GM19035 (cell line): ENCODE measurements at regions not wholly inside any gene's neighbourhood (a gene's known extent, or its start where the extent isn't known, plus 50 kb on each side); places are given as distances from the start of the nearest gene placed in this dataset.

Experiments used
- ATAC-seq: cut with Tn5 transposase; IDR thresholded peaks from one replicate; pipeline ENCODE4 v1.9.1; 2021; ENCODE audit not compliant: unreplicated experiment

DNA sequence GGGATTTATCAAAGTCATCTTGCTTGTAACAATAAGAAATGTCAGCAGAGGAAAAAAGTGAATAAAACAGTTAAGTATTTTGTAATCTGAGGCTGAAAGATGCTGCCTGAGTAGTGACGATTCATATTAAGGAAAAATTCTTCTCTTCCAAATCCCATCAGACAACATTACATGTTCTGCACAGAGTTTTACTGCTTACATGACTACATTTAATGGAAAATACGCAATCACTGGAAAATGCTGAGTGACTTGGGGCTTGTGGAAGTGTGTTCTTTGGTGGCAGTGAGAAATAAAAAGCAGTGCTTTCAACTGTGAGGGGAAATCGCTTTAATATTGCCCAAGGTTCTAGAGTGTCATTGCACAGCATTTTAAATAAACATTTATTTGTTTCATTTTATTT, 1025.2 kb upstream of the GOT2 start:
- no peak for ATAC-seq

DNA sequence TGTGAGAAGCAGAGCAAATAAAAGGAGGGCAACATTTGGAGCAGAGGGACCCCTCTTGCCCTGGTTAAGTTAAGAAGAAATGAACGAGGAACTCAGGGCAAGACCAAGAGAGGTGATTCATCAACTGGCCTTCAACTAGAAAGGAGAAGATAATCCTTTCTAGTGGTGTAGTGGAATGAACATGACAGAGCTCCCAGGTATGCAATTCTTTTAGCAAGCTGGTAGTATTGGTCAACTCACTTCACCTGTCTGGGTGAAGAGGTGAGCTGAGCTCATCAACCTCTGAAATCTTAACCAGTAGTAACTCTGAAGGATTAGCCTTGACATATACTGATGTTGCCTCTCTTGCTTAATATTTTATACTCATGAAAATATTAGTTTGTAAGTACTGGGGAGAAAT, 1024.7 kb upstream of the GOT2 start:
- no peak for ATAC-seq

DNA sequence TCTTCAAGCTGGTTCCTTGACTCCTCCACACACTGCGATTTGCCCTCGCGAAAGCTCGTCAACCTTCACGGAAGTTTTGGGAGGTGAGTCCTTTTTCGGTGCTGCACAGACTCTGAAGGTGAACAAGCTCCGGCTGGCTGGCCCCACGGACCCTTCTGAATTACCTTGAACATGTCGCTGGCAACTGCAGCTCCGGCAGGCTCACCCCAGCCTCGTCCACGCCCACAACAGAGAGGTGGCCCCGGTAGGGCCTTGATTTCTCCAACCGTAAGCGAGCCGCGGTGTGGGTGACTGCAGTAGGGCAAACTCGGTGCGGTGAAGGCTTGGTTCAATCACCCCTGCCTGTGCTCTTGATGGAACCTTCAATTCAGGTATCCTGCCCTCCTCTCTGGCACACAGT, 1020.7 kb upstream of the GOT2 start:
- no peak for ATAC-seq

DNA sequence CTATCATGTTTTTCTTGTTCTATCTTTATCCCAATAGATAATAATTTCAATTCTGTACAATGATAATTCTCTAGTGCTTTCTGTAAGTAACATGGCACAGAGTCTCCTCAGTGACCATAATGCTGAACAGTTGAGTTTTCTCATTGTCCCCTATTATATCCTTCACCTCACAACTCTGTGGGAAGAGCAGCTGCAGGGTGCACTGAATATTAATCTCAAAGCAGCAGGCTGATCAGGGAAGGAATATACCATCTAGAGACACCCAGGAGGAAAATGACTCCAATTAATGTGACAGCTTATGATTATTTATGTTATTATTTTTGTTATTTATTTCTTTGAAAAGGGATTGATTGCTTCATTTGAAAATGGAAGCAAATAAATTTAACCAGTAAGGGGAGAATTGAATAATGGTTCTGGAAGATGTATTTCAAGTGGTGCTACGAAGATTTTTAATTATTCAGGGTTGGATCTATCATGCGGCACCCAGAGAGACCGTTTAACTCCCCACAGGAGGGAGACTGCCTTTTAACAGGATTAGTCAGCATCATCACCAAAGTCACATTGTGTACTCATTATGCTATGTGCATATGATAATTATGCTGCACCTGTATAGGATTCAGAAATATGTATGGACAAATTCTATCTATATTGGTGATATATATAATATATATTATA, 1015.7 kb upstream of the GOT2 start:
- no peak for ATAC-seq

DNA sequence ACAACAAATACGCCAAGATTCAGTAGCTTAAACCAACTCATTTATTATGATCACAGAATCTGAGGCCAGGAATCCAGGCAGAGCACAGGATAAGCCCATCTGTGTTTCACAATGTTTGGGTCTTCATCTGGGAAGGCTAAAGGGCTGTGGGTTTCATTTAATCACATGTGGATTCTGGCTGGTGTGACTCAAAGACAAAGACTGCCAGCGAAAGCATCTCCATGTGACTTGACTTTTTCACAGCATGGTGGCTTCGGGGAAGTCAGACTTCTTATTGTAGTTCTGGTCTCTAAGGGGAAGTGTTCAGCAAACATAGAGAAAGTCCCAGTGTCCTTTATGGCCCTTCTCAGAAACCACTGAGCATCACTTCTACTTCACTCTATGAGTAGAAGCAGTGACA, 1014.4 kb upstream of the GOT2 start:
- ATAC-seq, result no peak

DNA sequence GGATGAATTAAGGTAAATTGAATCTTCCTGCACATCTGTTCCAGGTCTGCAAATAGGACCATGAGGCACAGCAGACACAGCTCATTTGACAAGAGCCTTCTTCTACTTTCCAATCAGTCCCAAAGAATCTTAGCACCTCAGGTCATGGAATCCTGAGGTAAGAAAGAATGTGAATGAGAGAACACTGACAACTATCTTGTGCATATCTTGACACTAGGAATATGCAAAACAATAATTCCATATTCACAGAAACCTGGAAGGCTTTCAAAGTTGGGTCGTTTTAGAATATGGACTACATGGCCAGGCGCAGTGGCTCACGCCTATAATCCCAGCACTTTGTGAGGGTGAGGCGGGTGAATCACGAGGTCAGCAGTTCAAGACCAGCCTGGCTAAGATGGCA, 1009.4 kb upstream of the GOT2 start:
- no peak for ATAC-seq

DNA sequence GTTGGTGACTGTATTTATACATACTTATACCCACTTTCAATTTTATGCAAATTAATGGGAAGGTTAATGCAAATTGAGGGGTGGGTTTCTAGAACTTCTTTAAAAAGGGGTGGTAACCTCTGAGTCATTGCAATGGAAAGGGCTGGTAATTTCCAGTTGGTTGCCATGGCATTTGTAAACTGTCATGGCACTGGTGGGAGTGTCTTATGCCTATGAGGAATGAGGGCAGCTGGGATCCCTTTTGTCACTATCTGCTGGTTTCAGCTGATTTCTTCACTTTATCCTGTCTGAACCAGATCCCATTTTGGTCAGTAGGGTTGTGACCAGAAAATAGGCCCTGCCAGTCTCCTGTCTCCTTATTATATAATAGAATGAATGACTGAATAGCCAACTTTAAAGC, 1006.7 kb upstream of the GOT2 start:
- ATAC-seq, result no peak

DNA sequence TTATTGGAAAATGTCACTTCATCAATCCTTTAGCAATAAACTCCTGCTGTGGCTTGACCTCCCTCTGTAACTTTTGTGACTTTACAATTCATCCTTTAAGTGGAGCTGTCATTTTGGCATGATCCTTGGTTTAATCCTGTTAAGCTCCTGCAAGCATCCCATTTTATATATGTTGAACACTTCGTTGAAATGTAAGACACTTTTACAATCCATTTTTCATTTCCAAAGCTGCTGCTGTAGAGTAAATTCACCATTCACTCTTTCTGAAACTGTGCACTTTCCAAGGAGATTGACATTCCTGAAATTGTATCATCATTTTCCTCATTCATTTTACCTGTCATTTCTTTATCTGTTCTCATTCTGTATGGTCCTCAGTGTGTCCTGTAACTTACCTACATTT, 1003.2 kb upstream of the GOT2 start:
- no peak for ATAC-seq

DNA sequence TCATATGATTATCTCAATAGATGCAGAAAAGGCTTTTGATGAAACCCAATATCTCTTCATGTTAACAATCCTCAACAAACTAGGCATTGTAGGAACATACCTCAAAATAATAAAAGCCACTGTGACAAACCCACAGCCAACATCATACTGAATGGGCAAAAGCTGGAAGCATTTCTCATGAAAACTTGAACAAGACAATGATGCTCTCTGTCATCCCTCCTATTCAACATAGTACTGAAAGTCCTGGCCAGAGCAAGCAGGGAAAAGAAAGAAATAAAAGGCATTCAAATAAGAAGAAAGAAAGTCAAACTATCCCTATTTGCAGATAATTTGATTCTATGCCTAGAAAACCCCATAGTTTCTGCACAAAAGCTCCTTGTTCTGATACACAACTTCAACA, 999.2 kb upstream of the GOT2 start:
- no peak for ATAC-seq

DNA sequence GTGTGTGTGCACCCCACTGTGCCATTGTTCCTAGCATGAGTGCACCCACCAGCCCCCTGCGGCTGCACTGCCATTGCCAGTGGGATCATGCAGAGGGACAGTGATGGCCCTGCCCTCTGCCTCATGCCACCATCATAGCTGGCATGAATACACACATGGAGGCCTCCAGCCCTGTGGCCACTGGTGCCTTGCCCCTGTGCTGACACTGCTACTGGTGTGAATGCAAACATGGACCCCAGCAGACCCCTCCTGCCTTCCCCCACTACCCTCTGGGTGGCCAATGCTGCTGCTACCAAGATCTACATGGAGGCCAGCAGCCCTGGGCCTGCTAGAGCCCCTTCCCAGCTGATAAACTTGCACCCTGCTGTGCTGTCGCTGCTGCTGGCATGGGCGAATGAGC, 995.5 kb upstream of the GOT2 start:
- ATAC-seq, result no peak

DNA sequence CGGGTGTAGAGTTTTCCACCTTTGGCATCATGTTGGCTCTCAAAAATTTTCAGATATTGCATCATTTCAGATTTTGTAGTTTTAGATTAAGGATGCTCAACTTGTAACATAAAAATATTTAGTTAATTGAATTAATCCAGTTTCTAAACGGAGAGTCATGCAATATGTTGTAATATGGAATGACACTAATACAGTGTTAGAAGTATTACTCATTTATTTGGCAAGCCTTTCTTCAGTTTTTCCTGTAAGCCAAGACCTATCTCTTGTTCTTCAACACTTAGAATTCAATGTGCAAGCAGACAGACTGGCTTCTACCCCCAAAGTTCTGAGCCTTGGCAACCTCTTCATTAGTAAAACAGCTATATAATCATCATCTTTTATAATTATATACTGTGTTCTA, 985.0 kb upstream of the GOT2 start:
- no peak for ATAC-seq

DNA sequence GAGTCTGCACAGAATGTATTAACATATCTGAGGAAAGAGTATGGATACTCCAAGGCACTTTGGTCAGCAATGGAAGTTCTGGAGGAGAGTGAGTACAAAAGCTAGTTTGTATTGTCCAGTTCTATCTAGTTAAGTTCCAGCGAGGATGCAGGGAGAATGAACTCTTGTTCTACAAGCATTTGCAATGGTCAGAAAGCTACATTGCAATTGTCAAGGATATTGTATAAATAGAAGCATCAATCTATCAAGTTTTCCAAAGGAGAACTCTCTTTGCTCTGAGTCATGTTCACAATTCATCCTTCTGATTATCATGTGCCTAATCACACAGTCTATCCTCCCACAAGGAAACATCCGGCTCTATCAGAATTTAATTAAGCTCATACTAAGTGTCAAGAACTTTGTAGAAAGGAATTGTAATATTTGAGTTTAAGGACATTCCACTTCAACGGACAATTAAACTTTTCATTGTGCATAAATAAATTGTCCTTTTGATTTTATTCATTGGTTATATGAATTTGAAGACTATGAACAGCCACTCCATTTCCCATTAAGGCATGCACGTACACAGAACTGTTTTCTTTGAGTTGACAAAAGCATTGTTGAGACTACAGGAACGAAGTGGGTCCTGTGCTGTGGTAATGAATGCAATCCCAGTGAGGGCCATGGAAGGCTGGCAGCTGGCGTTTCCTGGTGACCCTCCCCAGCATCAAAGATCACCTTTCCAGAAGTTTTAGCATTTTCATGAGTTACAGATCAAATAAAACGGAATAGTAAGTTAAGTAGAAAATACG, 973.5 kb upstream of the GOT2 start:
- no peak for ATAC-seq

DNA sequence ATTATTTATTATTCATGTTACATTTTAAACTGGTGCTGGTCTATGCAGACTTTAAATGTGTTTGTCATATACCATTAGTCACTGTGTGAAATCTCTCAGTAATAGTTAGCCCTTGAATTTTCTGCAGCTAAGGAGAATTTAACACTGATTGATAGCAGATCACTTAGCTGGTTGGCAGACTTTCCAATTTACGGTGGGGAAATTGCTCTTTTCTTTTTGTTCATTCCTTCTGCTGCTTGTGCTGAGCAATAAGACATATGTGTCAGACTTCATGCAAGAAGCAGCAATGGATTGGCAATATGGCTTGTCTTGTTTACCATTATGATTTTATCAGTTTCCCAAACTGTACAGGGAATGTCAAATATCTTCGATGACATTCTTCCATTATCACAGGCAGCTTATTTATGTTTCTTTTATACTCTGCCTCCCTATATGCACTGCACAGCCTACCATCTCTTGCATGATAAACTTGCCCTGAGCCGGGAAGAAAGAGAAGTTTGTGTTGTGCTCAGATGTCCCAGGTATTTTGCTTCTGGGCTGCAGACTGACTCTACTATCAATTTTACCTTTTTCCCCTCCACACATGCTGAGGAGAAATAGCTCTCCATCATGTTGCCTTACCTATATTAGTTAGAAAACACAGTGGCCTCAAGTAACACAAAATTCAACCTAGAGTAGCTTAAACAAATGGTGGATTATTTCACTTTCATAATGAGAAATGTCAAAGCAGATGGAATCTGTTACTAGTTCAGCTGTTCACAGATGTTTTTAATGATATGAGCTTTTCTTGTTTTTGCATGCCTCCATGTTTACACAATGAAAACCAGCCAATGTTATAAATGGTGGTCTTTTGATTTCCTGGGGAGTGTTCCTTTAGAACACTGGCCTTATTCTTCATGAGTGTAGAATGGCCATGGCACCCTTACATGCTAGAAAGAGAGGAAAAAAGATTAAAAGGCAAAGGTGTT, 968.1 kb upstream of the GOT2 start:
- ATAC-seq, result no peak

DNA sequence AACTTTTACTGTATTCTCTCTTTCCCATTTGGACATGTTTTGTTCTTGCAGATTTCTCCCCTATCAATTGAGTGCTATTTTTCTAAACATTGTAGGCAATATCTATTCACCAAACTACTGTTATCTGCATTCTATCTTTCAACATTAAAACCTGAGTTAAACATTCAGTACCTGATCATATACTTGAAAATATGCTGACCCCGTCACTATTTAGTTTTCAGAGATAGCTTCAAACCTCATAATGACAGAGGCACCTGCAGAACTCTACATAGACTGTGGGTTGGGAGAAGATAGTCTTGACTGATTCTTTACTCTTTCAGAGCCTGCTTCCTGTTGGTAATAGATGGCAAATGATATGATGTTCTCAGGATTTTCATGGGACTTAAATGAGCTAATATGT, 965.7 kb upstream of the GOT2 start:
- ATAC-seq, result no peak

DNA sequence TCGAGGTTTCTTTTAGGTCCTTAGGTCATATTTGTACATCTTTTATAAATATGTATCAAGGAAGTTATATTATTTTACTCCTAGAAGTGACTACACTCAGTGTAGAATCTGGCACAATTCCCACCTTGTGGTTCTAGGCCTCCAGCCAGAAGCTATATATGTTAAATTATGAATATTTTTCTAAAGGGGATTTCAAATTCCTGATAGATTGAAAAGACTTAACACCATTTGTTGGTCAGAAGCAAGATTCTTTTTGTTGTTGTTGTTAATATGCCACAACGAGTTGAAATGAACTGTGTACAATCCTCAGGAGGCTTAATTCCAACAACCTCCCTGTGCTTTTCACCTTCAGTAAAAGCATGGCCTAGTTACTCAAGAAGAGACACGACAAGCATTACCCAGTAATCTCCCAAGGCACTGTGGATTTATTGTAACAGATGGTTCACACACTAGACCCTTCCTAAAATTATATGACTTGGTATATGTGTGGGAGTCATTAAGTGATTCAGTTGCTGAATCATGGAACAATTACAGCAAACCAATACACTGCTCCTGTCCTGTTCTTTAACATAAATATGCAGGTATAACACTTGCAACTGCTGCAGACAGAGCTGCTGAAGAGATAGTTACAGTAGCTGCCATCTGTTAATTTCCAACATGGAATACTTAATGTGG, 964.4 kb upstream of the GOT2 start:
- no peak for ATAC-seq

DNA sequence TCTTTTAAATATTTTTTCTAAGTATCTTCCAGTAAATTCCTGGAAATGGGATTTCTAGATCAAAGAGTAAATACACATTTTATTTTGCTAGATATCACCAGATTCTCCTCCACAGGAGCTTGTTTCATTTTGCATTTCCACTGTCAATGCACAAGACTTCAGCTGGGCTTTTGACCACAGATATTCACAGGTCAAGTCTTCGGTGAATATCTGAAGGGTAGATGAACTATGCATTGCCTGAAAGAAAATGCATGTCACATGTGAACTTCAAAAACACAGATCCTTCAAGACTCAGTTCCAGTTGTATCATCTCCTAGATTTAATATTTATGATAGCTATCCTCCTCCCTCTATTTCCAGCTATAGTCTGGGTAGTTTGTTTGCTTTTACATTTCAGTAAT, 963.6 kb upstream of the GOT2 start:
- ATAC-seq, result no peak

DNA sequence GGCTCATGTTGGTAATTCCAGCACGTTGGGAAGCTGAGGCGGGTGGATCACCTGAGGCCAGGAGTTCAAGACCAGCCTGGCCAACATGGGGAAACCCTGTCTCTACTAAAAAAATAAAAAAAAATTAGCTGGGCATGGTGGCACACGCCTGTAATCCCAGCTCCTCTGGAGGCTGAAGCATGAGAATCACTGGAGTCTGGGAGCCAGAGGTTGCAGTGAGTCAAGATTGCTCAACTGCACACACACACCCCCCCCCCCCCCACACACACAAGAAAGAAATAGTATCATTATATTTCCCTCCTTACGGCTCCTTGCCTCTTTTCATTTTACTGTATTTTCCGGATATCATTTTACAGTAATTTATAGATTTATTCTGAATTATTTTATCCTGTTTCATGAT, 963.1 kb upstream of the GOT2 start:
- ATAC-seq, result no peak

DNA sequence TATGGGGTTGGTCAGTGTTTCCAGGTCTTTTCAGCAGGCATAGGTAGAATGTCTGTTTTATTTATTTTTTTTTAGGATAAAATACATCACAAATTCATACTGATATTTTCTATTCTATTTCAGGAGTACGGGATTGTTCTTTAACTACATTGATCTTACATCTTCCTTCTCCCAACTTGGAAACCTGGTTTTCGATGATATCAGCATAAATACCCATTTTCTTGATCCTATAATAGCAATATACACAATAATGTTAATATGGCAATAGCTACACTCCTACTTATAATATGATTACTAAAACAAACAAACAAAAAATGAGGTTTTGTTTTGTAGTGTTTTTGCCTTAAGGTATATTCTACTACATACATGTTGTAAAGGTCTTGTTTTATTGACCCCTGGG, 962.4 kb upstream of the GOT2 start:
- no peak for ATAC-seq

DNA sequence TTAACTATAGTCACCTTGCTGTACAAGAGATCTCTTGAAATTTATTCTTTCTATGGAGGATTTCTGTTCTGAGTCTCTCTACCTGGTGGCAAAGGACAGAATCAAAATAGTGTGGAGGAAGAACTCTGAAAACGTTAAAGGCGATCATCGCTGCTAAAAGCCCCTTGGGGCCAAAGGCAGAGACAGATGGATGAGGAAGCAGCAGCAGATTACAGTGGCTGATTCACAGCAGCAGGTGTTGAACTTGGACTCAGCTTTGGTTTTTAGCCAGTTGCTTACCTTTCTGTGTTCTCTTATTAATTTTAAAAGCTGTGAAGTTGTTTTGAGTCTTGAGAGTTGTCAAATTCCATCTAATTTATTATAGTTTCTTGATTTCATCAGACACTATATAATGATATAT, 956.1 kb upstream of the GOT2 start:
- ATAC-seq, result no peak

DNA sequence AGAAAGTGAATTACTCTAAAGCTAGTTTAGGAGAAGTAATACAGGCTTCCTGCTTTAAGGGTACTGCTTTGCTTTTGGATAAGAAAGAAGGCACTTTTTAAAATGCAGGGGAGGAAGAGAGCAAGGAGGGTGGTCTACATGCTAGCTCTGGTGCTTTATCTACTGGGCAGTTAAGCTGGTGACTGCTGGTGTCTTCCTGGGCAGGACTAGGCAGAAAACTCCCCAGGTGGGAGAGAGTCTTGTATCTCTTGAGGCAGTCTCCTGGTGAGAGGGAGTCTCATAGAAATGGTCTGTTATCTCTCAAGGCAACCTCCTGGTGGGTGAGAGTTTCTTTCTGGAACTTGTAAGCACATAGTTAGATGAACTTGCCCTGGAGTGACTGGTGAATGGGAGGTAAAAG, 953.9 kb upstream of the GOT2 start:
- no peak for ATAC-seq

DNA sequence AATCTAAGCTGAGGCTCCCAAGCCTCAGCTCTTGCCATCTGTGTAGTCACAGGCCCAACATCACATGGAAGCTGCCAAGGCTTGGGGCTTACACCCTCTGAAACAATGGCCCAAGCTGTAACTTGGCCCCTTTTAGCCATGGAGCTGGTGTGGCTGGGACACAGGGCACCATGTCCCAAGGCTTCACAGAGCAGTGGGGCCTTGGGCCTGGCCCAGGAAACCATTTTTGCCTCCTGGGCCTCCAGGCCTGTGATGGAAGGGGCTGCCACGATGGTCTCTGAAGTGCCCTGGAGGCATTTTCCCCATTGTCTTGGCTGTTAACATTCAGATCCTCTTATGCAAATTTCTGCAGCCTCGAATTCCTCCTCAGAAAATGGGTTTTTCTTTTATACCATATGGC, 952.3 kb upstream of the GOT2 start:
- ATAC-seq, result no peak
